ENCODE measurements at regions not wholly inside any gene's neighbourhood (a gene's known extent, or its start where the extent isn't known, plus 50 kb on each side); places are given as distances from the start of the nearest gene placed in this dataset.
A peak's percentile ranks its signal among the peaks of the same experiment; 100 is the strongest.
"Not testable (repeated sequence)": the region's sequence is repeated elsewhere in the genome, so short reads cannot be mapped to it uniquely, and the experiment has no call there.

GRCh38 chr12:105855361-105856047, 283.2 kb downstream of the NUAK1 start:
- no peak for DNase-seq

- DNase-seq, result no peak
These were observed 282.7 kb downstream of the NUAK1 start for GRCh38 chr12:105856048-105856405.

- no peak for DNase-seq
These were observed 279.6 kb downstream of the NUAK1 start for GRCh38 chr12:105858981-105859710.

- no peak for DNase-seq
These were observed 278.1 kb downstream of the NUAK1 start for GRCh38 chr12:105860561-105861207.

GRCh38 chr12:105861227-105861626, 277.5 kb downstream of the NUAK1 start:
- DNase-seq, result no peak

- DNase-seq, result no peak
These were observed 276.5 kb downstream of the NUAK1 start for GRCh38 chr12:105862163-105862821.

GRCh38 chr12:105864316-105864715, 274.4 kb downstream of the NUAK1 start:
- no peak for DNase-seq

GRCh38 chr12:105864901-105865300, 273.9 kb downstream of the NUAK1 start:
- peak; percentile 65 for DNase-seq

GRCh38 chr12:105865886-105866285, 272.9 kb downstream of the NUAK1 start:
- DNase-seq, result no peak

GRCh38 chr12:105874121-105874520, 264.6 kb downstream of the NUAK1 start:
- DNase-seq, result no peak

- no peak for DNase-seq
These were observed 262.3 kb downstream of the NUAK1 start for GRCh38 chr12:105876396-105876927.

- DNase-seq, result no peak
These were observed 259.8 kb downstream of the NUAK1 start for GRCh38 chr12:105878964-105879363.

GRCh38 chr12:105880824-105881388, 257.8 kb downstream of the NUAK1 start:
- no peak for DNase-seq

GRCh38 chr12:105882404-105882803, 256.4 kb downstream of the NUAK1 start:
- peak; percentile 75 for DNase-seq

- no peak for DNase-seq
These were observed 251.6 kb downstream of the NUAK1 start for GRCh38 chr12:105887131-105887530.

GRCh38 chr12:105888696-105889095, 250.1 kb downstream of the NUAK1 start:
- DNase-seq, result peak; percentile 88

GRCh38 chr12:105892362-105892910, 246.3 kb downstream of the NUAK1 start:
- no peak for DNase-seq

- DNase-seq, result not testable (repeated sequence)
These were observed 243.4 kb downstream of the NUAK1 start for GRCh38 chr12:105895197-105895832.

- DNase-seq, result no peak
These were observed 241.4 kb downstream of the NUAK1 start for GRCh38 chr12:105897311-105897725.

- DNase-seq, result not testable (repeated sequence)
These were observed 240.5 kb downstream of the NUAK1 start for GRCh38 chr12:105898271-105898670.

- DNase-seq, result peak; percentile 32
These were observed 239.2 kb downstream of the NUAK1 start for GRCh38 chr12:105899589-105899988.

- peak; percentile 22 for DNase-seq
These were observed 232.2 kb downstream of the NUAK1 start for GRCh38 chr12:105906561-105906960.
